ENCODE measurements at regions not wholly inside any gene's neighbourhood (a gene's known extent, or its start where the extent isn't known, plus 50 kb on each side); places are given as distances from the start of the nearest gene placed in this dataset.

- no peak for DNase-seq
Observed at GRCh38 chr11:134638796-134639430, 226.9 kb upstream of the B3GAT1 start.

DNA sequence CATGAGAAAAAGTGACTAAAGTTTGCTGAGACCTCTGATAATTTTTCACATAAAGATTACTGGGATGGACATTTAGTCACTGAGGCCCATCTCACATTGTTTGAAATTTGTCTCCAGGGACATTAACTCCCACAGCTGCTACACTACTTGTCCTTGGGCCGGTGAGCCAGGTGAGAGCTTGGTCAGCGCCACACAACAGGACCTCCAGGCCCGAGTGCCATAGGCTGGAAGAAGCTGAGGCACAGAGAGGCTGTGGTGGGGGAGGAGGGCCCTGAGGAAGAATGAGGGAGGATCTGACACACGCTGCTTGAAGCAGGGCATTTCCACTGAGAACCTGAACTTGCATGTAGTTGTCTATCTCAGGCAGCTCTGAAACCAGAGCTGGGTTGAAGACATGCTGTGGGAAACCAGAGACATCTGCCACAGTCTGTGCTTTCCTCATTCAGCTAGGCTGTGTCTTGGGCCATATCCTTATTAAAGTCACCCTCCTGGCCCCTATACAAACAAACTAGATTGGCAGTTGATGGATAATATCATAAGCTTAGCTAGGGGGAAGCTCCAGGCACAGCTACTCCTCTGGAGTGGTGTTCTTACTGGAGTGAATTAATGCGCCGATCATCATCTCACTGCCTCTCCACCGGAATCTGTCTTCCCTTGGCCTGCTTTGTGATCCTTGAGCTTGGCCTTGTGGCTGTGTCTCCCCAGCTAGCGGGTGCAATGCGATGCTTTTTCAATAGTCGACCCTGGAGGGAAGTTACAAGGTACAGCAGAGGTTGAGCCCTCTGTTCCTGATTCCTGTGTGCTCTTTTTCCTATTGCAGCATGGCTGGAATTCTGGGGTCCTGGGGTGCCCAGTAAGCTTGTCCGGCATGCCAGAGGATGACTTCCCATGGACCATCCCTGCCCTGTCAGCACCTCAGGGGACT lies 225.3 kb upstream of the B3GAT1 start:
- DNase-seq = peak; percentile 41

DNA sequence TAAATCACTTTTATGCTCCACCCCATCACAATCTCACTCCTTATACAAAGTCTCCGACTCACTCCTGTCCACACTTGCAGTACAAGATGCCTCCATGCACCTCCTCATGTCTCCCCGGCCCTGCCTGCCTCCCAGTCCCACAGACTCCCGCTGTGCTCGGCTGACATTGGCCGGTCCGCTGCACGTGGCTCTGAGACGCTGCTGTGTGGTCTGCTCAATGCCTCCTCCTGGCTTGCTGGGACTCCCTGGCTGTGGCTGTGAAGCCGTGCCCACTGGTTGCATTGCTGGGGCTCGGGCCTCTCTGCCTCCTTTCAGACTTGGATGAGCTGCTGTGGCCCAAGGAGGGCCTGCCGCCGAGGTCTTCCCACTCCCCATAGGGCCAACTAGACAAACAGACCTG lies 224.0 kb upstream of the B3GAT1 start:
- DNase-seq = no peak

GRCh38 chr11:134634897-134635831 lies 223.1 kb upstream of the B3GAT1 start:
- no peak for DNase-seq

DNA sequence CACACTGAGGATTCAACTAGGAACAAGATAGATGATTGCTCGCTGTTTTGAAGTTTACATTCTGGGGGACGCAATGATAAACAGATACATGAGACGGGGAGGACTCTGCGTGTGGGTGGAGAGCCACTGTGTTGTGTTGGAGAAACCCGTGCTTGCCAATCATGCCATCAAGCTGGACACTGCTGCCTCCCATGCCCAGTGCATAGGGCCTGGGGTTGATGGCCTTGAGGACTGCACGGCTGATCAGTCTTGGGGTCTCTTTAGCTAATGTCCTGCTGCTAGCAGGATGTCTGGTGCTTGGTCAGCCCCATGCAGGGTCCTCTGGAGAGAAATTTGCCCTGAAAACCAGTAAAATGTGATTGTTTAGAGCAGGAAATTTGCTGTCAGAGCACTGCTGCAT lies 221.2 kb upstream of the B3GAT1 start:
- DNase-seq = no peak

DNA sequence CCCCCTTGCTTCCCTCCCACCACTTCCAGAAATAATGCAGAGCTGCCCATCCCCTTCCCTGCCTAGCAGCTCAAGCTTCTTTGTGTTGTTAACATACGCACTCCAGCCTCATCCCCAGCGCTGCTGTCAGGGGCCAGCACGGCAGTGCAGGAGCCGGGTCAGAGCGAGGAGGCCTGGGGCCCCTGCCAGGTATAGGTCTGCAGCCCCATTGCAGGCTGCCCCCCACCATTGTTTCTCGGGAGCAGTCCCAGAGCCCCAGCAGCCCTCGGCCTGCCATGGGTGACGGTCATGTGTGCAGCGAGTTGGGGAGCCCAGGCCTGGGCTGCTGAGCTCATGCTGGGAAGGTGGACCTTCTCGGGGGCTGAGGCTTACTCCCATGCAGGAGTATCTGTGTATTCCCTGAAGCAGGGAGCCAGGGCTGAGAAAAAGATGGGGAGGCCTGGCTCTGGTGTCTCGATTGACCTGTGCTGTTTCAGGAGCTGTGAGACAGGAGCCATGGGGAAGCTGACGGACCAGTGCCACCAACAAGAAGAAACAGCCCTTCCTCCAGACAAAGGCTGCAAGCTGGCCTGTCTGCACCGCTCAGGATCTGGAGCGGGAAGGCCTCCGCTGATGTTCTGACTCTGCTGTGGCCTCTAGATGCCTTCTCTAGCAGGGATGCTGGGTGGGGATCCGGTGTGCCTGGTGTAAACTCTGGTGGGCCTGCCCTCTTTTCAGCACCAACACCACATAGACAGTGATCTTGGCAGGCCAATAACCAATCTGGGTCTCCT lies 220.5 kb upstream of the B3GAT1 start:
- DNase-seq = no peak

- no peak for DNase-seq
Observed at GRCh38 chr11:134630861-134631260, 218.8 kb upstream of the B3GAT1 start.

- DNase-seq = no peak
Observed at GRCh38 chr11:134628426-134628825, 216.4 kb upstream of the B3GAT1 start.

GRCh38 chr11:134626032-134626431 lies 214.0 kb upstream of the B3GAT1 start:
- no peak for DNase-seq

DNA sequence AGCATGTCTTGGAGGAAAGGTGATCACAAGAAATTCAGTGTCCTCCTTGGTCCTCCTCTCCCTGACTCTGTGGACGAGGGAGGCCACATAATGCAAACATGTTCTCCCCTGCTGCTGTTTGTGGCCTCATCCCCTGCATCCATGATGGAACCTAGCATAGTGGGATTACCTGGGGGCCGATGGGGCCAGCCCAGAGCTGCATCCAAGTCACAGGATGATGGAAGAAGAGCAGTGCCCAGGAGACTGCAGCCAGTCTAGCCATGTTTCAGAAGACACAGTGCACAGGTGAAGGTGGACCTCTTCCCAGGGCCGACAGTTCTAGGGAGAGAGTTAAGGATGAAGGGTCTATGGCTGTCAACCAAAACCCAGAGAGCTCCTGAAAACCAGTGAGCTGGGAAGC lies 213.6 kb upstream of the B3GAT1 start:
- DNase-seq = no peak

DNA sequence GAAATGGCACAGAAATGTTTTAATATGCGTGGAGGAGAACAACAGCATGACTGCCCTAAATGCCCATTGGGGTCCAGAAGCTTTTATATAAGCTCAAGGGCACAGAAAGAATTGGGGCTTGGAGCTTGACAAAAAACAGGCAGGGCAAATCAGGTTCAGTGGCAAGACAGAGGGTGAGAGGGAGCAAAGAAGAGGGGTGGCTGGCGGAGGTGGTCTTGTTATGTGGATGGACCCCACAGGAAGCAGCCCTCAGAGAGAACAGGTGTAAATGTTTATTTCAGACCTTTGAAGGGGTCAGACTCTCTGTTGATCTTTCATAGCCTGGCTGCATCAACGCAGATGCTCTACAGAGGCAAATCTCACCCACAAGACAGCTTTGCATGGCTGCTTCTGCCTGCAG lies 213.1 kb upstream of the B3GAT1 start:
- DNase-seq = no peak

DNA sequence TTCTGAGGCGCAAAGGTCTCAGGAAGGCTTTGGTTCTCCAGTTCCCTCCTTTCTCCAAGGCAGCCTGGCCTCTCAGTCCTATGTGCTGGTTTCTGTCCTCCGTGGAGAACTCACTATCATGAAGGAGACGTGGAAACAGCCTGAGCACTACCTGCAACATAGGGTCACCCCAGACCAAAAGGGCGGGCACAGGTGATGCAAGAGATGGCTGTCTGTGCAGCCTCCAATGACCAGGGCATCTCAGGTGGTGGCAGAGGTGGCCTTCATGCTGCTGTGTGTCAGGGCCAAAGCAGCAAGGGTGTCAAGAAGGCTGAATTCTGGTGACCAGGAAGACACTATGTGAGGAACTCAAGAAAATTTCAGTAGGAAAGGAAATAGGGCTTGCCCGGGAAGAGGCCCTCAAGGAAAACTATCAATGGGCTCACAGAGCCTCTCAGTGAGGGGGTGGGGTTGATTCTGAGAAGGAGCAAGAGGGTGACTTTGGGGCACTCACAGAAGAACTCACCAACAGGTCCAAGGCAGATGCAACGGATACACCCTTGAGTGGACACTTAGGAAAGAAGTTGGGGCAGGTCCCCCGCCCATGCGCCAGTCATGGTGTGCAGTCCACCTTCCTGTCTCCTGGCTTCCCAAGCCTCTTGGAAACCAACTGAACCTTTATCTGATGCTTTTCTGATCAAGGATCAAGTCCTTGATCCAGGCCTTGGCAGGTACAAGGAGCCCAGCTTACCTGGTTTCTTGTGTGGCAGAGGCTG lies 212.3 kb upstream of the B3GAT1 start:
- no peak for DNase-seq

DNA sequence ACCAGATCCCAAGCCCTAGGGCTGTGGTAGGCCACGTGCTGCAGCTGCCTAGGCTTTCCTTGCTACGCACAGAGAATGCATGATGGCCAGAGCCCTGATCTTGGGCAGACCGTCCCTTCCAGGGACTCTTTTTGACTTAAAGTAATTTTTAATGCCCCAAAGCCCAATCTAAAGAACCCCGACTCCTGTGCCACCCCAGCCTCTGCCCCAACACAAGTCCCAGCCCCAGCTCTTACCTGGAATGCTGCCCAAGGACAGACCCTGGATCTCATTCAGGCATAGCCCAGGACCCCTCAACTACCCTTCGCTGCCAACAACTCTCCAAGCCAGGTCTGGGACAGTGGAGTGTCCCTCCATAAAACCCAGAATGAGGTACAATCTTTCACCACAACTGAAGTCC lies 211.7 kb upstream of the B3GAT1 start:
- DNase-seq = no peak

DNA sequence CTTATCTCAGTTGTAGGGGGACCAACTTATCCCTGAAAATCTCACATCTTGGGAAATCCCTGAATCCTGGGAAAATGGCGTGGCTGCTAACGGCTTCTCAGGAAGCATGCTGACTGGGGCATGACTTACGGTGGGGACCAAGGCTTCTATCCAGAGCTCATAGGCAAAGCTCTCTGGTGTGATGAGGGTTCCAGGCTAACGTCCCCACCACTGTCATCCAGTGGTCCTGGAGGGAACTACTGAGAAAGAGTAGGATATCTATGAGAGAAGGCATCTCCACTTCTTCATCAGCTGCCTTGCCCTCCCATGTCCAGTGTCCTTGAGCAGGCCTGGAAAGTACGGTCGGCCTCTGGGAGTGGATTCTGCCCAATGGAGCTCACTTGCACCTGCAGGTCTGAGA lies 210.4 kb upstream of the B3GAT1 start:
- no peak for DNase-seq

GRCh38 chr11:134617360-134617759 lies 205.3 kb upstream of the B3GAT1 start:
- no peak for DNase-seq

DNA sequence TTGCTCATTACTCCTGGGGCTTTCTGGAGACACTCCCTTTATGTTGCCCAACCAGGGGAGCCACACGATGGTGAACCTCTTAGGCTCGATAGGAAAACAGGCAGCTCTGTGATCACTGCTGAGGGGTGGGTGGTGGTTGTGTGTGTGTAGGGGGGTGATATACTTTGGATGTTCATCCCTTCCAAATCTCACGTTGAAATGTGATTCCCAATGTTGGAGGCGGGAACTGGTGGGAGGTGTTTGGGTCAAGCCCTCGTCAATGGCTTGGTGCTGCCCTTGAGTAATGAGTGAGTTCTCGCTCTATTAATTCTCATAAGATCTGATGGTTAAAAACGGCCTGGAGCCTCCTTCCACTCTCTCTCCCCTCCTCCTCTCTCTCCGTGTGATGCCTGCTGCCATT lies 204.0 kb upstream of the B3GAT1 start:
- no peak for DNase-seq

GRCh38 chr11:134615041-134615615 lies 203.1 kb upstream of the B3GAT1 start:
- DNase-seq = no peak

DNA sequence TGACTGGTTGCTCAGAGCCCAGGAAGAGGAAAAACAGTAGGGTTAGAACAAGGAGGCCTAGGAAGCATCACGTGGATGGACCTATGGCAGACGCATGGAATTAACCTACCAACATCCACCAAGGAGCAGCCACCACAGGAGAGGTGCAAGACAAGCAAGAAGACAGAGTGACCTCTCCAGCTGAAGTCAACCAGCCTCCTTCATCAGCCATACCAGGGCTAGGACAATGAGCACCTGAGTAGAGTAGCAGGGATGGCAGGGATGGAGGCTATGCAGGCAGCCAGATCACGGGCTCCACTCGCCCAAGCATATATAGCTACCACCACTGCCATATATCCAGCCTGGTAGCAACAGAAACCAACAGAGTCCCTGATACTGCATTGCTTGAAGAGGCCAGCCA lies 202.1 kb upstream of the B3GAT1 start:
- no peak for DNase-seq

- DNase-seq = no peak
Observed at GRCh38 chr11:134613646-134614045, 201.6 kb upstream of the B3GAT1 start.

DNA sequence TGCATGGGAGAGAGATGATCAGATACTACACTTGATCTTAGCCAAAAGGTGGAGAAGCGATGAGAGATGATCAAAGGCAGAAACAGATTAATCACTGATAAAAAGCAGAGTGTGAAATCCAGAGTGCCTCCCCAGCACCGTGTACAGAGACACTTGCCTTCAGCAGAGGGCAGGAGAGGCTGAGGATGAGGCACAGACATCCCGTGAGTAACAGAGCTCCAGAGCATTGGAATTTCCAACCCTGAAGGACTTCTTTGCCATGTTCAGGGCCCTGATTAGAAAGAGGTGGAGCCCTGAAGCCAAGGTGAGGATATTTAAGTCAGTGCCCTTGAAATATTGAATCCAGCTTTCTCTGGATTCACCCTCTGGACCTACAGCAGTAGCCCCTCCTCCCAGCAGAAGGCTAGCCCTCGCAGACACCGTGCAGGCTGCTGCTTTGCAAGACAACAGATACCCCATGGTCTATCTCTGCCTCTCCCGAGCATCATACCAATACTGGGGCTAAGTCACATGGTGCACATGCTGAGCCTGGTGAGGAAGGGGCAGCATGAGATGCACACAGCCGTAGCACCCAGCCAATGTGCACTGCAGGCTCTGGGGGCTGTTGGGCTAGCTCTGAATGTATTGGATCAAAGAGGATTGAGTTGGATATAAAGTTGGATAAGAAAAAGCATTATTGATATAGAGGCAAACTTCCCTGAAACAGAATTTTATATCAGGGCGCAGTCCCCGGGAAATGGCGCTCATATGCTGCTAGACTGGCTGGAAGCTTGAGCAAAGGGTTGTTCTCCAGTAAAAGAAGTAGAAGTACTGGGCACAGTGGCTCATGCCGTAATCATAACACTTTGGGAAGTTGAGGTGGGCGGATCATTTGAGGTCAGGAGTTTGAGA lies 200.3 kb upstream of the B3GAT1 start:
- DNase-seq = no peak
